HepG2 (cell line): ENCODE measurements at regions not wholly inside any gene's neighbourhood (a gene's known extent, or its start where the extent isn't known, plus 50 kb on each side); places are given as distances from the start of the nearest gene placed in this dataset.

ENCODE experiments used
- ATAC-seq: fragments of 200-7000 bp; cut with Tn5 transposase; 3 replicates; pipeline ENCODE4 v1.9.1; 2020; ENCODE audit warnings: mild to moderate bottlenecking, moderate library complexity
- BruUV-seq: library from RNA; stranded (reverse); fragments of 400-500 nt; replicated peaks from 2 replicates; lab custom pipeline; 2021; lab: Mats Ljungman, UMichigan
- CTCF ChIA-PET: fragments of 300-600 bp; formaldehyde crosslinking; extraction: SDS; loops from one replicate; lab custom pipeline; 2021; ENCODE audit warnings: low total read pairs, inconsistent platforms, low intra/inter-chr PET ratio; lab: Yijun Ruan, JAX
- POLR2A ChIA-PET: fragments of 350-600 bp; sonication (Branson Sonifier 250); formaldehyde crosslinking; loops from one replicate; lab custom pipeline; 2020; ENCODE audit warnings: antibody characterized with exemption, inconsistent platforms; lab: Yijun Ruan, JAX
- DNase-seq: peaks from one replicate; pipeline ENCODE4 v3.0.0-alpha.2; 2015; ENCODE audit warnings: low spot score
- FAIRE-seq: peaks from 3 replicates; lab custom pipeline; 2011; peaks lifted over from hg19 to GRCh38; lab: Jason Lieb, UNC
- H2AFZ ChIP-seq: one replicate; pipeline ENCODE4 v1.6.1; 2011; ENCODE audit warnings: low read length, inconsistent platforms
- H3K27ac ChIP-seq: fragments of 300-600 bp; 3 replicates; pipeline ENCODE4 v1.8.0; 2011; ENCODE audit warnings: mixed run types, mild to moderate bottlenecking, mixed read lengths, low read length, inconsistent platforms; ENCODE audit not compliant: insufficient read depth; ENCODE audit errors: extremely low read length
- H3K27me3 ChIP-seq, 2 experiments: fragments of 200-600 bp in 1 of 2; 2 replicates in 1 of 2; 3 replicates in 1 of 2; pipeline versions ENCODE4 v1.6.0 to v1.8.0; 2011; ENCODE audit warnings: low read length in 2 of 2, mild to moderate bottlenecking in 2 of 2, moderate library complexity in 2 of 2, inconsistent platforms in 1 of 2; ENCODE audit not compliant: insufficient read depth in 2 of 2, control insufficient read depth in 1 of 2
- H3K36me3 ChIP-seq, 2 experiments: fragments of 200-600 bp in 1 of 2; replicated peaks in 1 of 2; 2 replicates in 1 of 2; 3 replicates in 1 of 2; pipeline versions ENCODE4 v1.5.1 to v1.8.0; 2011; ENCODE audit warnings: low read length in 2 of 2, inconsistent platforms in 1 of 2; ENCODE audit not compliant: insufficient read depth in 2 of 2, control insufficient read depth in 1 of 2
- H3K4me1 ChIP-seq: 2 replicates; pipeline ENCODE4 v1.5.1; 2012; ENCODE audit warnings: low read length, inconsistent platforms; ENCODE audit not compliant: insufficient read depth
- H3K4me2 ChIP-seq: 2 replicates; pipeline ENCODE4 v1.6.0; 2011; ENCODE audit warnings: low read depth, low read length, inconsistent platforms
- H3K4me3 ChIP-seq, 3 experiments: fragments of 200-600 bp in 1 of 3; sonication (generic), shearing (Covaris generic) in 1 of 3; replicated peaks in 1 of 3; 2 replicates each; pipeline ENCODE4 v1.5.1; 2011 to 2016; ENCODE audit warnings: low read length in 3 of 3, inconsistent platforms in 2 of 3, low read depth in 2 of 3, mild to moderate bottlenecking in 2 of 3, control low read depth in 1 of 3, mixed read lengths in 1 of 3; ENCODE audit not compliant: insufficient read depth in 1 of 3
- H3K79me2 ChIP-seq: one replicate; pipeline ENCODE4 v1.6.1; 2011; ENCODE audit warnings: low read length, inconsistent platforms; ENCODE audit not compliant: insufficient read depth
- H3K9ac ChIP-seq: 2 replicates; pipeline ENCODE4 v1.6.0; 2011; ENCODE audit warnings: mild to moderate bottlenecking, low read depth, low read length, inconsistent platforms; ENCODE audit not compliant: insufficient read depth
- H3K9me3 ChIP-seq: 2 replicates; pipeline ENCODE4 v1.5.1; 2012; ENCODE audit warnings: mild to moderate bottlenecking, low read length
- H4K20me1 ChIP-seq: 2 replicates; pipeline ENCODE4 v1.6.0; 2011; ENCODE audit warnings: inconsistent platforms, mild to moderate bottlenecking, low read length, moderate library complexity; ENCODE audit not compliant: insufficient read depth
- BHLHE40 ChIP-seq: IDR thresholded peaks from 2 replicates; pipeline ENCODE4 v1.6.1; 2011; ENCODE audit warnings: low read length, improper control_type of control experiment
- DDIT3 ChIP-seq: sonication (generic); formaldehyde crosslinking; IDR thresholded peaks from 2 replicates; pipeline ENCODE4 v1.4.0; 2020; ENCODE audit warnings: mild to moderate bottlenecking, missing genetic modification reagents
- DMTF1 ChIP-seq: sonication (generic); formaldehyde crosslinking; IDR thresholded peaks from 2 replicates; pipeline ENCODE4 v1.4.0; 2020; ENCODE audit warnings: mild to moderate bottlenecking, missing genetic modification reagents
- FOXA1 ChIP-seq, 2 experiments: fragments of 450-650 bp in 1 of 2; sonication (generic) in 1 of 2; formaldehyde crosslinking in 1 of 2; IDR thresholded peaks; 2 replicates each; pipeline versions ENCODE4 v1.4.0 to v1.6.1; 2016 to 2020; ENCODE audit warnings: missing genetic modification reagents in 1 of 2
- HDAC2 ChIP-seq: sonication (generic); formaldehyde crosslinking; IDR thresholded peaks from 2 replicates; pipeline ENCODE4 v1.4.0; 2020; ENCODE audit warnings: missing genetic modification reagents
- KDM4B ChIP-seq: sonication (generic); formaldehyde crosslinking; IDR thresholded peaks from 2 replicates; pipeline ENCODE4 v1.4.0; 2020; ENCODE audit warnings: missing genetic modification reagents
- KMT2A ChIP-seq: sonication (generic); formaldehyde crosslinking; IDR thresholded peaks from 2 replicates; pipeline ENCODE4 v1.4.0; 2020; ENCODE audit warnings: missing genetic modification reagents
- LBX2 ChIP-seq: sonication (generic); formaldehyde crosslinking; IDR thresholded peaks from 2 replicates; pipeline ENCODE4 v1.5.0; 2020; ENCODE audit warnings: missing genetic modification reagents, mild to moderate bottlenecking, borderline replicate concordance
- MEF2D ChIP-seq: sonication (generic); formaldehyde crosslinking; IDR thresholded peaks from 2 replicates; pipeline ENCODE4 v1.5.1; 2020; ENCODE audit warnings: mild to moderate bottlenecking, missing genetic modification reagents
- MEIS2 ChIP-seq: sonication (generic); formaldehyde crosslinking; IDR thresholded peaks from 2 replicates; pipeline ENCODE4 v1.9.0; 2021; ENCODE audit warnings: mild to moderate bottlenecking, missing genetic modification reagents
- MXD3 ChIP-seq: IDR thresholded peaks from 2 replicates; pipeline ENCODE4 v1.6.1; 2016; ENCODE audit warnings: mild to moderate bottlenecking, missing biosample characterization, missing genetic modification reagents
- NR2F6 ChIP-seq, 2 experiments: IDR thresholded peaks; 2 replicates each; pipeline ENCODE4 v1.6.1; 2016; ENCODE audit warnings: antibody characterized with exemption in 1 of 2, mild to moderate bottlenecking in 1 of 2
- SUZ12 ChIP-seq: fragments of 150-350 bp; IDR thresholded peaks from 2 replicates; pipeline ENCODE4 v1.6.1; 2014; ENCODE audit warnings: low read depth, low read length
- ZBTB21 ChIP-seq: sonication (generic); formaldehyde crosslinking; IDR thresholded peaks from 2 replicates; pipeline ENCODE4 v1.4.0; 2020; ENCODE audit warnings: missing genetic modification reagents
- ZBTB44 ChIP-seq: sonication (generic); formaldehyde crosslinking; IDR thresholded peaks from 2 replicates; pipeline ENCODE4 v1.4.0; 2020; ENCODE audit warnings: missing genetic modification reagents
- ZBTB46 ChIP-seq: sonication (generic); formaldehyde crosslinking; IDR thresholded peaks from 2 replicates; pipeline ENCODE4 v1.4.0; 2020; ENCODE audit warnings: mild to moderate bottlenecking, missing genetic modification reagents, borderline replicate concordance
- ZC3H13 ChIP-seq: sonication (generic); formaldehyde crosslinking; IDR thresholded peaks from 2 replicates; pipeline ENCODE4 v1.8.1; 2023; ENCODE audit warnings: mild to moderate bottlenecking, missing genetic modification reagents, moderate library complexity
- ZFAT ChIP-seq: sonication (generic); formaldehyde crosslinking; conservative IDR thresholded peaks from 2 replicates; pipeline ENCODE4 v1.8.1; 2023; ENCODE audit warnings: missing genetic modification reagents, inconsistent platforms
- ZNF773 ChIP-seq: sonication (generic); formaldehyde crosslinking; IDR thresholded peaks from 2 replicates; pipeline ENCODE4 v1.4.0; 2020; ENCODE audit warnings: missing genetic modification reagents, borderline replicate concordance
- WGBS: methylation state at CpG from one replicate; pipeline ENCODE4 v1.1.6; 2017; ENCODE audit warnings: low lambda C conversion rate; 5-methylcytosine and 5-hydroxymethylcytosine counted together
- in situ Hi-C: cut with HindIII; loops from 2 replicates; pipeline ENCODE4 v1.10.0; 2017; ENCODE audit warnings: low pct_unique_long_range_greater_than_20kb; ENCODE audit not compliant: extremely low pct_ligation_motif_present
- intact Hi-C: fragments of 100-400 bp; cut with micrococcal nuclease; formaldehyde crosslinking; loops from one replicate; pipeline ENCODE4 v1.10.0; 2022; ENCODE audit not compliant: unreplicated experiment

GRCh38 chr12:87310126-87310525 lies 719.1 kb downstream of the C12orf50 start:
- CTCF ChIA-PET, result no interaction called here
- POLR2A ChIA-PET, result no interaction called here
- H3K27me3 ChIP-seq, result no peaks in the 10 kb centered on the region
- in situ Hi-C loops, result no loop called here
- no peak overlapping the region for H2AFZ ChIP-seq
- no peak for DNase-seq
- intact Hi-C loops, result no loop called here
- no peak for FAIRE-seq
- no peak for TF ChIP-seq ZBTB46 (CRISPR knock-in tag)
- no peak for TF ChIP-seq HDAC2
- TF ChIP-seq LBX2 (CRISPR knock-in tag), result no peak
- TF ChIP-seq NR2F6 (IDR thresholded peaks at IDR 0.05), result no peak
- no peak for TF ChIP-seq NR2F6 (CRISPR knock-in tag; IDR thresholded peaks at IDR 0.05)
- TF ChIP-seq ZBTB21 (CRISPR knock-in tag), result no peak
- no peak for TF ChIP-seq ZNF773 (CRISPR knock-in tag)
- TF ChIP-seq ZBTB44 (CRISPR knock-in tag), result no peak
- TF ChIP-seq FOXA1 (IDR thresholded peaks at IDR 0.05), result no peak
- no peak for TF ChIP-seq FOXA1 (CRISPR knock-in tag; IDR thresholded peaks at IDR 0.05)
- no peak for TF ChIP-seq BHLHE40
- TF ChIP-seq ZFAT (CRISPR knock-in tag), result no peak
- TF ChIP-seq KDM4B (CRISPR knock-in tag), result no peak
- TF ChIP-seq SUZ12, result no peak
- no peak for TF ChIP-seq KMT2A (CRISPR knock-in tag)
- TF ChIP-seq MEIS2 (CRISPR knock-in tag), result no peak
- no peak for TF ChIP-seq MXD3 (CRISPR knock-in tag)
- TF ChIP-seq DMTF1, result no peak
- no peak for TF ChIP-seq MEF2D
- no peak for TF ChIP-seq ZC3H13 (CRISPR knock-in tag)
- no peak for TF ChIP-seq DDIT3
- no peaks in the 10 kb centered on the region for H4K20me1 ChIP-seq
- no peak overlapping the region for H3K9ac ChIP-seq
- H3K79me2 ChIP-seq, result no peaks in the 10 kb centered on the region
- H3K4me2 ChIP-seq, result no peak overlapping the region
- BruUV-seq, result no TSS peak
- H3K9me3 ChIP-seq, result peaks cover 26% of the 10 kb centered on the region
- no peak overlapping the region for H3K4me3 ChIP-seq
- WGBS, result 90% methylated on average over 1 of the region's 1 CpG
- H3K4me1 ChIP-seq, result no peaks in the 10 kb centered on the region
- ATAC-seq, result no peak
- no peaks in the 10 kb centered on the region for H3K36me3 ChIP-seq
- no peak overlapping the region for H3K27ac ChIP-seq
